Fibroblast of lung (primary cell): ENCODE measurements at regions not wholly inside any gene's neighbourhood (a gene's known extent, or its start where the extent isn't known, plus 50 kb on each side); places are given as distances from the start of the nearest gene placed in this dataset.

Source experiments
- DNase-seq, 2 donors: peaks; one replicate each; pipeline versions ENCODE4 v3.0.0 to v3.0.0-alpha.2; 2010; ENCODE audit warnings: low read depth in 2 of 2
- H2AFZ ChIP-seq: 2 replicates; pipeline ENCODE4 v1.5.1; 2012; ENCODE audit warnings: low read length, control low read depth, inconsistent platforms
- H3K27ac ChIP-seq: 2 replicates; pipeline ENCODE4 v1.5.1; 2011; ENCODE audit warnings: low read length, control low read depth; ENCODE audit not compliant: insufficient read depth
- H3K27me3 ChIP-seq: 2 replicates; pipeline ENCODE4 v1.5.1; 2011; ENCODE audit warnings: mild to moderate bottlenecking, low read length; ENCODE audit not compliant: control insufficient read depth, insufficient read depth
- H3K36me3 ChIP-seq: 2 replicates; pipeline ENCODE4 v1.5.1; 2011; ENCODE audit warnings: low read length; ENCODE audit not compliant: control insufficient read depth, insufficient read depth
- H3K4me1 ChIP-seq: 2 replicates; pipeline ENCODE4 v1.5.1; 2011; ENCODE audit warnings: low read length; ENCODE audit not compliant: control insufficient read depth, insufficient read depth; ENCODE audit errors: extremely low read depth
- H3K4me2 ChIP-seq: 2 replicates; pipeline ENCODE4 v1.5.1; 2011; ENCODE audit warnings: low read length, control low read depth; ENCODE audit not compliant: insufficient read depth; ENCODE audit errors: extremely low read depth
- H3K4me3 ChIP-seq, 4 experiments: fragments of 200-600 bp in 1 of 4; sonication (generic) in 1 of 4; replicated peaks in 1 of 4; 2 replicates each; pipeline ENCODE4 v1.5.1; 2011 to 2016; ENCODE audit warnings: low read length in 4 of 4, low read depth in 3 of 4, mild to moderate bottlenecking in 3 of 4, control low read depth in 2 of 4, inconsistent platforms in 1 of 4, mixed read lengths in 1 of 4; ENCODE audit not compliant: insufficient read depth in 1 of 4; ENCODE audit errors: control extremely low read depth in 1 of 4
- H3K79me2 ChIP-seq: 2 replicates; pipeline ENCODE4 v1.5.1; 2012; ENCODE audit warnings: mild to moderate bottlenecking, low read length, inconsistent platforms; ENCODE audit not compliant: control insufficient read depth, insufficient read depth
- H3K9ac ChIP-seq: 2 replicates; pipeline ENCODE4 v1.5.1; 2011; ENCODE audit warnings: mild to moderate bottlenecking, low read length, control low read depth; ENCODE audit not compliant: insufficient read depth
- H3K9me3 ChIP-seq: 2 replicates; pipeline ENCODE4 v1.5.1; 2012; ENCODE audit warnings: low read depth, low read length; ENCODE audit not compliant: control insufficient read depth, insufficient read depth
- H4K20me1 ChIP-seq: 2 replicates; pipeline ENCODE4 v1.5.1; 2011; ENCODE audit warnings: low read length; ENCODE audit not compliant: control insufficient read depth, insufficient read depth; ENCODE audit errors: extremely low read depth
- CTCF ChIP-seq, 2 donors: IDR thresholded peaks in 1 of 2; conservative IDR thresholded peaks in 1 of 2; 1 replicate in 1 of 2; 2 replicates in 1 of 2; pipeline ENCODE4 v1.5.1; 2011 to 2012; ENCODE audit warnings: low read length in 2 of 2, control low read depth in 1 of 2, inconsistent platforms in 1 of 2, low read depth in 1 of 2, mild to moderate bottlenecking in 1 of 2
- EZH2 ChIP-seq: IDR thresholded peaks from 2 replicates; pipeline ENCODE4 v1.5.1; 2012; ENCODE audit warnings: low read length, control low read depth, mild to moderate bottlenecking; ENCODE audit errors: missing control alignments

DNA sequence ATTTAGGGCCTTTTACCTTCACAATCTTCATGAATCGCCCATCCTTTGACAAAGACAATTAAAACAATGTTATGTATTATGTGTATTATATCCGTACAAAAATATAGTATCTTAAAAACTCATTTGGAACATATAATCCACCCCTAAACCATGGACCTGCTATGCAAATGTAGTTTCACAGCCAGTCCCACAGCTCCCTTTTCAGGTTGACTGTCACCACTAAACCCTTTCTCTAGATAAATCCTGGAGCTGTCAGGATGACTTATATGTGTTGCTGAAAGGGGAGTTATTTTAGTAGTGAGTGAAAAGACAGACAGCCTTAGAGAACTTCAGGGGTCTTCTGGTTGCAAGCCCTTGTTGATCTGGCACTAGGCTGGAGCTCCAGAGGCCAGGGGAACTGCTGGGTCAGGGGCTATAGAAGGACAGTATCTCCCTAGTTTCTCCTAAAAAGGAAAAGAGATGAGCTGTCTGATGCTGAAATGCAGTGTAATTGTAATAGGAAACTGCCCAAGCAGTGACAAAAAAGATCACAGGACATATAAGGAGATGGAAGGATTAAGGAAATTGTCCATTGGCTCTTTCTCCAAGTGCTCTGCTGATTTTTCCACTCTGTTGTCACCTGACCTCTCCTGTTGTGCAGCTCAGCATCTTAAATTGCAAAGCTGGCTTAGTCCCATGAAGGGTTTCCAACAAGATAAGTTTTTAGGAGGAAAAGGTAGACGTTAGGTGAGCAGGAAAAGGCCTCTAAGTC is 127.7 kb downstream of the S1PR1 start:
- Histone ChIP-seq H3K27me3 (no peaks in the 10 kb centered on the region), H4K20me1 (no peaks in the 10 kb centered on the region), H3K79me2 (no peaks in the 10 kb centered on the region), H3K4me3 (no peak overlapping the region), H3K4me2 (no peak overlapping the region), H3K9ac (no peak overlapping the region), H2AFZ (no peak overlapping the region), H3K9me3 (no peaks in the 10 kb centered on the region), H3K27ac (peak overlapping the region; percentile 68), H3K4me1 (peaks cover 14% of the 10 kb centered on the region), H3K36me3 (no peaks in the 10 kb centered on the region)
- no peak for TF ChIP-seq CTCF (conservative IDR thresholded peaks at IDR 0.05 in 1 of 2, IDR thresholded peaks at IDR 0.05 in 1 of 2; ENCODE audit: low read depth in 1 of 2, low read length in 2 of 2)
- no peak for TF ChIP-seq EZH2
- DNase-seq = peak; percentile 6 to 9

- Histone ChIP-seq H3K36me3 (no peaks in the 10 kb centered on the region), H3K27me3 (no peaks in the 10 kb centered on the region), H3K9me3 (no peaks in the 10 kb centered on the region), H3K4me1 (peaks cover 14% of the 10 kb centered on the region), H2AFZ (no peak overlapping the region), H4K20me1 (no peaks in the 10 kb centered on the region), H3K27ac (peak overlapping the region; percentile 68), H3K9ac (no peak overlapping the region), H3K79me2 (no peaks in the 10 kb centered on the region), H3K4me2 (peak overlapping the region; percentile 7), H3K4me3 (no peak overlapping the region)
- no peak for TF ChIP-seq EZH2
- TF ChIP-seq CTCF (conservative IDR thresholded peaks at IDR 0.05 in 1 of 2, IDR thresholded peaks at IDR 0.05 in 1 of 2; ENCODE audit: low read depth in 1 of 2, low read length in 2 of 2) = no peak
- DNase-seq = peak in 1 of 2 donors; percentile 75
Observed at GRCh38 chr1:101365186-101365585, 128.4 kb downstream of the S1PR1 start.

- Histone ChIP-seq H3K4me2 (no peak overlapping the region), H2AFZ (no peak overlapping the region)
Observed at GRCh38 chr1:101365878-101366277, 129.1 kb downstream of the S1PR1 start.

More at GRCh38 chr1:101365878-101366277, 129.1 kb downstream of the S1PR1 start:
- H3K9me3 ChIP-seq = no peaks in the 10 kb centered on the region
- H3K4me1 ChIP-seq = peaks cover 14% of the 10 kb centered on the region
- H3K27ac ChIP-seq = no peak overlapping the region
- H4K20me1 ChIP-seq = no peaks in the 10 kb centered on the region
- H3K79me2 ChIP-seq = no peaks in the 10 kb centered on the region
- TF ChIP-seq EZH2 (no peak), CTCF (conservative IDR thresholded peaks at IDR 0.05 in 1 of 2, IDR thresholded peaks at IDR 0.05 in 1 of 2; ENCODE audit: low read depth in 1 of 2, low read length in 2 of 2) (no peak)
- DNase-seq = no peak
- H3K4me3 ChIP-seq = no peak overlapping the region
- H3K36me3 ChIP-seq = no peaks in the 10 kb centered on the region
- H3K9ac ChIP-seq = no peak overlapping the region
- no peaks in the 10 kb centered on the region for H3K27me3 ChIP-seq
